ENCODE measurements at regions not wholly inside any gene's neighbourhood (a gene's known extent, or its start where the extent isn't known, plus 50 kb on each side); places are given as distances from the start of the nearest gene placed in this dataset.

DNA sequence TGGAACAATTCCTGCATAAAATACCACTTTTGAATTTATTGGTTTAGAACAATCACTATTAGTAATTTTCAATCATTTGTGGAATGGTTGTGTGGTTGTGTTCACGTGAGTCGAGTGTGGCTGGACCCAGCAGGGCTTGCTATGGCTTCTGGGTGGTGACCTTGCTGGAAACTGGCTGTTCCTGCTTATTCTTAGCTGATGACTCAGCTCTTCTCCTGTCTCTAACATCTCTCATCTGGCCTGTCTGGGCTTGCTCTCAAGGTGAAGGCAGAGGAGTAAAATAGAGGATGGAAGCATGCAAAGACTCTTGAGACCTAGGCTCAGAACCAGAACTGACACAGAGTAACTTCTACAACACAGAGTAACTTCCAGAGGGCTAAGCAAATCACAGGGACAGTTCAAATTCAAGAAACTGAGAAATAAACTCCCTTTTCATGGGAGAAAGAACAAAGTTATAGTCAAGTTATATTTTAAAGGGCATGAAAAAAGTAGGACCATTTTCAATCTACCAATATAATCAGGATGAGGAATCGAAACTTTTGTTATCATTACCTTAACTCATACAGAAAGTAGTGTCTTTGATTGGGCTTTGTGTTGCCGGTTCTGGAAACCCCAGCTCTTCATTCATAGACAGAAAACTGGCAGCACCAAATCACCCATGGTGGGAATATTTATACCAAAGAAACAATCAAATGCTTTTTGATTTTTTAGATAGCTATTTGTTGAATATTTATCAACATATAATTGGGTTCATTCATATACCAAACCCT lies 665.1 kb downstream of the CDH18 start:
- no peak overlapping the region for H3K9ac ChIP-seq
- H3K4me3 ChIP-seq = no peak overlapping the region
- no peaks in the 10 kb centered on the region for H3K9me3 ChIP-seq
- H3K36me3 ChIP-seq = no peaks in the 10 kb centered on the region
- no peaks in the 10 kb centered on the region for H3K4me1 ChIP-seq
- TF ChIP-seq Cebpa-rat (IDR thresholded peaks at IDR 0.05) = no peak
- H3K27me3 ChIP-seq = no peaks in the 10 kb centered on the region
- H4K20me1 ChIP-seq = no peaks in the 10 kb centered on the region
- H3K4me2 ChIP-seq = no peak overlapping the region
- no peak overlapping the region for H3K27ac ChIP-seq

GRCh38 chr5:19334278-19334677 lies 653.7 kb downstream of the CDH18 start:
- H3K27me3 ChIP-seq = no peaks in the 10 kb centered on the region
- no peak overlapping the region for H3K4me2 ChIP-seq
- H3K36me3 ChIP-seq = no peaks in the 10 kb centered on the region
- H3K27ac ChIP-seq = no peak overlapping the region
- TF ChIP-seq Cebpa-rat (IDR thresholded peaks at IDR 0.05) = no peak
- H4K20me1 ChIP-seq = no peaks in the 10 kb centered on the region
- no peaks in the 10 kb centered on the region for H3K4me1 ChIP-seq
- no peaks in the 10 kb centered on the region for H3K9me3 ChIP-seq
- no peak overlapping the region for H3K4me3 ChIP-seq
- no peak overlapping the region for H3K9ac ChIP-seq

GRCh38 chr5:19342942-19343341 lies 645.1 kb downstream of the CDH18 start:
- H3K9ac ChIP-seq = no peak overlapping the region
- H3K9me3 ChIP-seq = no peaks in the 10 kb centered on the region
- no peaks in the 10 kb centered on the region for H3K36me3 ChIP-seq
- no peaks in the 10 kb centered on the region for H3K27me3 ChIP-seq
- no peak overlapping the region for H3K4me3 ChIP-seq
- H3K4me1 ChIP-seq = no peaks in the 10 kb centered on the region
- no peak overlapping the region for H3K27ac ChIP-seq
- no peak for TF ChIP-seq Cebpa-rat (IDR thresholded peaks at IDR 0.05)
- H4K20me1 ChIP-seq = no peaks in the 10 kb centered on the region
- H3K4me2 ChIP-seq = no peak overlapping the region

DNA sequence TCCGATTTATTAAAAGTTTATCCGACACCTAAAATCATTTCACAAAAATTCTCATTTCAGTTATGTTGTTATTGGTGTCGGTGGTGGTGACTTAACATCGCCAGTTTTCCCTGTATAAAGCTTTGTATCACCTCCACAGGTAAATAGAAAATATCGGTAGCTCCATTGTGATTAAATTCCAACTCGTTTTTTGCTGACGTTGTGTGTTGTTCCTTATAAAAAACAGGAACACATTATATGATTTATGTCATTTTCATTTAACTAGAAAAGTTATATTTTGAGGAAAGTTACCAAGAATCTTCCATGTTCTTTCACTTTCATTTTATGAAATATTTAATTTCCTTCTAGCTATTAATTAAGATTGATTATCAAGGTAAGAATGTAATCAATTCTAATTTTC lies 635.9 kb downstream of the CDH18 start:
- Histone ChIP-seq H3K4me3 (no peak overlapping the region), H3K9ac (no peak overlapping the region), H3K4me2 (no peak overlapping the region), H4K20me1 (no peaks in the 10 kb centered on the region), H3K27me3 (no peaks in the 10 kb centered on the region), H3K36me3 (no peaks in the 10 kb centered on the region), H3K9me3 (no peaks in the 10 kb centered on the region), H3K27ac (no peak overlapping the region), H3K4me1 (peaks cover 26% of the 10 kb centered on the region)
- TF ChIP-seq Cebpa-rat (IDR thresholded peaks at IDR 0.05) = no peak

DNA sequence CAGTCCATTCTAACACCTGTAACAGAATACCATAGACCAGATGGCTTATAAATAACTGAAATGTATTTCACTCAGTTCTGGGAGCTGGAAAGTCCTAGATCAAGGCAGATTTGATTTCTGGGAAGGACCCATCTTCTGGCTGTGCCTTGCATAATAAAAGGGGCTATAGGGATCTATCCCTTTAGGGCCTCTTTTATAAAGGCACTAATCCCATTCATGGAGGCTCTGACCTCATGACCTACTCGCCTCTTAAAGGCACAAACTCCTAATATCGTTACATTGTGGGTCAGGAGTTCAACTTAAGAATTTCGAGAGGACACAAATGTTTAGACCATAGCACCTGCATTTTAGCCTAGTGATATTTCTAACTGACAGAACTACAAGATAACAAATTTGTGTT lies 619.0 kb downstream of the CDH18 start:
- no peak for TF ChIP-seq Cebpa-rat (IDR thresholded peaks at IDR 0.05)
- Histone ChIP-seq H4K20me1 (no peaks in the 10 kb centered on the region), H3K9me3 (no peaks in the 10 kb centered on the region), H3K36me3 (no peaks in the 10 kb centered on the region), H3K27ac (no peak overlapping the region), H3K27me3 (no peaks in the 10 kb centered on the region), H3K4me2 (no peak overlapping the region), H3K4me3 (no peak overlapping the region), H3K9ac (no peak overlapping the region), H3K4me1 (no peaks in the 10 kb centered on the region)

- TF ChIP-seq Cebpa-rat (IDR thresholded peaks at IDR 0.05) = no peak
- no peaks in the 10 kb centered on the region for H3K27me3 ChIP-seq
- no peak overlapping the region for H3K9ac ChIP-seq
- H3K9me3 ChIP-seq = no peaks in the 10 kb centered on the region
- H4K20me1 ChIP-seq = no peaks in the 10 kb centered on the region
- no peak overlapping the region for H3K4me2 ChIP-seq
- no peaks in the 10 kb centered on the region for H3K36me3 ChIP-seq
- H3K27ac ChIP-seq = no peak overlapping the region
- no peak overlapping the region for H3K4me3 ChIP-seq
- no peaks in the 10 kb centered on the region for H3K4me1 ChIP-seq
Measured at GRCh38 chr5:19369561-19369960, 618.4 kb downstream of the CDH18 start.

- Histone ChIP-seq H4K20me1 (no peaks in the 10 kb centered on the region), H3K4me1 (no peaks in the 10 kb centered on the region), H3K9ac (no peak overlapping the region), H3K27ac (no peak overlapping the region), H3K9me3 (no peaks in the 10 kb centered on the region), H3K4me3 (no peak overlapping the region), H3K36me3 (no peaks in the 10 kb centered on the region), H3K4me2 (no peak overlapping the region), H3K27me3 (no peaks in the 10 kb centered on the region)
- no peak for TF ChIP-seq Cebpa-rat (IDR thresholded peaks at IDR 0.05)
Measured at GRCh38 chr5:19370655-19371386, 617.2 kb downstream of the CDH18 start.

DNA sequence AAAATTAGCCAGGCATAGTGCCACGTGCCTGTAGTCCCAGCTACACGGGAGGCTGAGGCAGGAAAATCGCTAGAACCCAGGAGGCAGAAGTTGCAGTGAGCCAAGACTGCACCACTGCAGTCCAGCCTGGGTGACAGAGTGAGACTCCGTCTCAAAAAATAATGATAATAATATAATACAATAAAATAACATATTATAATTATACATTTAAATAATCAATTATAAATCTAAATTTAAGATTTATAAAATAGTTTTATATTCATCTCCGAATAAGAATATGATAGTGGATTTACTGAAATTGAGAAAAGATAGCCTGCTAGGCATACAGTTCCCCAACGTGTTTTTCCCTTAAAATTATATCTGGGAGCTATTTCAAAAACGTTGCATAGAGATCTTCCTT lies 599.6 kb downstream of the CDH18 start:
- no peak overlapping the region for H3K4me3 ChIP-seq
- H4K20me1 ChIP-seq = no peaks in the 10 kb centered on the region
- no peaks in the 10 kb centered on the region for H3K4me1 ChIP-seq
- no peaks in the 10 kb centered on the region for H3K36me3 ChIP-seq
- H3K4me2 ChIP-seq = no peak overlapping the region
- TF ChIP-seq Cebpa-rat (IDR thresholded peaks at IDR 0.05) = no peak
- no peaks in the 10 kb centered on the region for H3K27me3 ChIP-seq
- no peaks in the 10 kb centered on the region for H3K9me3 ChIP-seq
- H3K27ac ChIP-seq = no peak overlapping the region
- no peak overlapping the region for H3K9ac ChIP-seq

- H3K9ac ChIP-seq = no peak overlapping the region
- TF ChIP-seq Cebpa-rat (IDR thresholded peaks at IDR 0.05) = no peak
- no peak overlapping the region for H3K27ac ChIP-seq
- H3K27me3 ChIP-seq = no peaks in the 10 kb centered on the region
- no peaks in the 10 kb centered on the region for H4K20me1 ChIP-seq
- no peak overlapping the region for H3K4me3 ChIP-seq
- H3K9me3 ChIP-seq = no peaks in the 10 kb centered on the region
- H3K4me2 ChIP-seq = no peak overlapping the region
- no peaks in the 10 kb centered on the region for H3K36me3 ChIP-seq
- no peaks in the 10 kb centered on the region for H3K4me1 ChIP-seq
Measured at GRCh38 chr5:19401032-19401431, 587.0 kb downstream of the CDH18 start.

GRCh38 chr5:19406576-19407365 lies 581.2 kb downstream of the CDH18 start:
- no peaks in the 10 kb centered on the region for H4K20me1 ChIP-seq
- no peak overlapping the region for H3K9ac ChIP-seq
- no peak for TF ChIP-seq Cebpa-rat (IDR thresholded peaks at IDR 0.05)
- H3K4me3 ChIP-seq = no peak overlapping the region
- no peak overlapping the region for H3K27ac ChIP-seq
- no peaks in the 10 kb centered on the region for H3K36me3 ChIP-seq
- no peaks in the 10 kb centered on the region for H3K4me1 ChIP-seq
- no peaks in the 10 kb centered on the region for H3K9me3 ChIP-seq
- no peaks in the 10 kb centered on the region for H3K27me3 ChIP-seq
- H3K4me2 ChIP-seq = no peak overlapping the region

Data from BLaER1 (cell line).